HEK293T (cell line): ENCODE measurements at regions not wholly inside any gene's neighbourhood (a gene's known extent, or its start where the extent isn't known, plus 50 kb on each side); places are given as distances from the start of the nearest gene placed in this dataset.

ENCODE experiments used
- ARNT ChIP-seq: fragments of 450-650 bp; IDR thresholded peaks from 2 replicates; pipeline ENCODE4 v1.6.1; 2017; ENCODE audit warnings: mild to moderate bottlenecking
- BHLHE40 ChIP-seq: fragments of 450-650 bp; IDR thresholded peaks from 2 replicates; pipeline ENCODE4 v1.6.1; 2016; ENCODE audit warnings: mild to moderate bottlenecking, moderate library complexity, borderline replicate concordance
- FOXK2 ChIP-seq: fragments of 450-650 bp; IDR thresholded peaks from 2 replicates; pipeline ENCODE4 v1.6.1; 2016; ENCODE audit warnings: mild to moderate bottlenecking
- SP1 ChIP-seq: fragments of 450-650 bp; IDR thresholded peaks from 2 replicates; pipeline ENCODE4 v1.6.1; 2017

DNA sequence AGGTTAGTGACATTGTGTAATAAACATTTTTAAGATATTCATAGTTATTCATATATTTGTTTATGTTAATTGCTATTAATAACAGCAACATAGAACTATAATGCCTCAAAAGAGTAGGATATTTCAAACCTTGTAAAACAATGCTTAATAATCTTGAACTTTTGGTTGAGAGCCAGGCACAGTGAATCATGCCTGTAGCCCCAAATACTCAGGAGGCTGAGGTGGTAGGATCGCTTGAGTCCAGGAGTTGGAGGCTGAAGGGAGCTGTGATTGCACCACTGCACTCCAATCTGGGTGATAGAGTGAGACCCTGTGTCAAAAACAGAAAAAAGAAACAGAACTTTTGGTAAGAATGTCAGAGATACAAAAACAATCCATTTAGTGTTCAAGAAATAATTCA lies 213.9 kb upstream of the SLITRK1 start:
- no peak for TF ChIP-seq FOXK2
- TF ChIP-seq ARNT: no peak
- no peak for TF ChIP-seq BHLHE40
- TF ChIP-seq SP1: no peak
